GM21576 (cell line): ENCODE measurements at regions not wholly inside any gene's neighbourhood (a gene's known extent, or its start where the extent isn't known, plus 50 kb on each side); places are given as distances from the start of the nearest gene placed in this dataset.

ENCODE experiments used
- ATAC-seq: cut with Tn5 transposase; IDR thresholded peaks from one replicate; pipeline ENCODE4 v1.9.1; 2021; ENCODE audit warnings: mild to moderate bottlenecking, moderate library complexity; ENCODE audit not compliant: unreplicated experiment

- no peak for ATAC-seq
These were observed 529.6 kb upstream of the ZEB2 start for GRCh38 chr2:145049475-145049874.

- ATAC-seq = no peak
These were observed 527.6 kb upstream of the ZEB2 start for GRCh38 chr2:145047554-145047953.

- ATAC-seq = no peak
These were observed 524.6 kb upstream of the ZEB2 start for GRCh38 chr2:145044491-145044890.

GRCh38 chr2:145043399-145043834 is 523.5 kb upstream of the ZEB2 start:
- ATAC-seq = no peak

GRCh38 chr2:145041706-145042105 is 521.8 kb upstream of the ZEB2 start:
- ATAC-seq = no peak

- no peak for ATAC-seq
These were observed 520.5 kb upstream of the ZEB2 start for GRCh38 chr2:145040433-145040832.

- no peak for ATAC-seq
These were observed 518.2 kb upstream of the ZEB2 start for GRCh38 chr2:145038041-145038525.

GRCh38 chr2:145036421-145037011 is 516.6 kb upstream of the ZEB2 start:
- ATAC-seq = no peak

- ATAC-seq = no peak
These were observed 514.6 kb upstream of the ZEB2 start for GRCh38 chr2:145034511-145034910.

GRCh38 chr2:145033438-145033837 is 513.5 kb upstream of the ZEB2 start:
- ATAC-seq = no peak

- no peak for ATAC-seq
These were observed 512.9 kb upstream of the ZEB2 start for GRCh38 chr2:145032791-145033190.

- ATAC-seq = no peak
These were observed 510.0 kb upstream of the ZEB2 start for GRCh38 chr2:145029873-145030272.

- no peak for ATAC-seq
These were observed 509.2 kb upstream of the ZEB2 start for GRCh38 chr2:145029081-145029480.

- ATAC-seq = no peak
These were observed 508.4 kb upstream of the ZEB2 start for GRCh38 chr2:145028101-145028920.

GRCh38 chr2:145026456-145027455 is 506.8 kb upstream of the ZEB2 start:
- no peak for ATAC-seq

- no peak for ATAC-seq
These were observed 505.5 kb upstream of the ZEB2 start for GRCh38 chr2:145025382-145025781.

GRCh38 chr2:145023334-145023934 is 503.5 kb upstream of the ZEB2 start:
- ATAC-seq = no peak

- ATAC-seq = no peak
These were observed 502.9 kb upstream of the ZEB2 start for GRCh38 chr2:145022666-145023333.

GRCh38 chr2:145021962-145022665 is 502.2 kb upstream of the ZEB2 start:
- no peak for ATAC-seq

GRCh38 chr2:145020694-145021093 is 500.8 kb upstream of the ZEB2 start:
- no peak for ATAC-seq
